GM21381 (cell line): ENCODE measurements at regions not wholly inside any gene's neighbourhood (a gene's known extent, or its start where the extent isn't known, plus 50 kb on each side); places are given as distances from the start of the nearest gene placed in this dataset.

Experiments used
- ATAC-seq: cut with Tn5 transposase; IDR thresholded peaks from one replicate; pipeline ENCODE4 v1.9.1; 2021; ENCODE audit warnings: mild to moderate bottlenecking, moderate library complexity; ENCODE audit not compliant: unreplicated experiment

GRCh38 chr19:28429356-28429755, 783.6 kb downstream of the UQCRFS1 start:
- ATAC-seq, result no peak

- ATAC-seq, result no peak
Measured at GRCh38 chr19:28428663-28429348, 784.1 kb downstream of the UQCRFS1 start.

GRCh38 chr19:28427376-28428083, 785.4 kb downstream of the UQCRFS1 start:
- no peak for ATAC-seq

- ATAC-seq, result no peak
Measured at GRCh38 chr19:28426730-28427225, 786.2 kb downstream of the UQCRFS1 start.

GRCh38 chr19:28426110-28426729, 786.7 kb downstream of the UQCRFS1 start:
- ATAC-seq, result no peak

GRCh38 chr19:28425046-28425931, 787.7 kb downstream of the UQCRFS1 start:
- no peak for ATAC-seq

GRCh38 chr19:28424662-28425045, 788.3 kb downstream of the UQCRFS1 start:
- ATAC-seq, result no peak

- ATAC-seq, result no peak
Measured at GRCh38 chr19:28424077-28424476, 788.9 kb downstream of the UQCRFS1 start.

- ATAC-seq, result no peak
Measured at GRCh38 chr19:28422791-28423650, 789.9 kb downstream of the UQCRFS1 start.

GRCh38 chr19:28422046-28422445, 790.9 kb downstream of the UQCRFS1 start:
- ATAC-seq, result no peak

GRCh38 chr19:28420811-28421550, 792.0 kb downstream of the UQCRFS1 start:
- ATAC-seq, result no peak

GRCh38 chr19:28419312-28419711, 793.6 kb downstream of the UQCRFS1 start:
- no peak for ATAC-seq

- ATAC-seq, result no peak
Measured at GRCh38 chr19:28417361-28417760, 795.6 kb downstream of the UQCRFS1 start.

GRCh38 chr19:28416245-28416644, 796.7 kb downstream of the UQCRFS1 start:
- no peak for ATAC-seq

- ATAC-seq, result no peak
Measured at GRCh38 chr19:28414748-28415147, 798.2 kb downstream of the UQCRFS1 start.

GRCh38 chr19:28409859-28410258, 803.1 kb downstream of the UQCRFS1 start:
- no peak for ATAC-seq

- no peak for ATAC-seq
Measured at GRCh38 chr19:28406966-28407365, 806.0 kb downstream of the UQCRFS1 start.

GRCh38 chr19:28405346-28405742, 807.6 kb downstream of the UQCRFS1 start:
- ATAC-seq, result no peak

GRCh38 chr19:28404472-28404871, 808.5 kb downstream of the UQCRFS1 start:
- no peak for ATAC-seq
